Neural progenitor cell (in vitro differentiated cells): ENCODE measurements at regions not wholly inside any gene's neighbourhood (a gene's known extent, or its start where the extent isn't known, plus 50 kb on each side); places are given as distances from the start of the nearest gene placed in this dataset.

Experiments
- DNase-seq: peaks from one replicate; pipeline ENCODE4 v3.0.0-alpha.2; 2016; ENCODE audit warnings: low spot score
- H2AFZ ChIP-seq: fragments of 200-600 bp; sonication (generic); replicated peaks from 2 replicates; pipeline ENCODE4 v1.6.1; 2016; ENCODE audit warnings: antibody characterized with exemption
- H3F3A ChIP-seq: fragments of 200-600 bp; sonication (generic); 2 replicates; pipeline ENCODE4 v1.6.1; 2016; ENCODE audit warnings: antibody characterized with exemption, low read depth
- H3K27ac ChIP-seq: fragments of 200-600 bp; sonication (generic); 2 replicates; pipeline ENCODE4 v1.5.1; 2016; ENCODE audit warnings: mild to moderate bottlenecking
- H3K27me3 ChIP-seq: fragments of 200-600 bp; sonication (generic); 2 replicates; pipeline ENCODE4 v1.6.1; 2016; ENCODE audit warnings: mild to moderate bottlenecking, moderate library complexity
- H3K36me3 ChIP-seq: fragments of 200-600 bp; sonication (generic); 2 replicates; pipeline ENCODE4 v1.5.1; 2016
- H3K4me1 ChIP-seq: fragments of 200-600 bp; sonication (generic); 2 replicates; pipeline ENCODE4 v1.6.1; 2016; ENCODE audit warnings: mixed run types
- H3K4me2 ChIP-seq: fragments of 200-600 bp; sonication (generic); 2 replicates; pipeline ENCODE4 v1.6.1; 2016
- H3K4me3 ChIP-seq: fragments of 200-600 bp; sonication (generic); 2 replicates; pipeline ENCODE4 v1.5.1; 2016
- H3K79me2 ChIP-seq: fragments of 200-600 bp; sonication (generic); 2 replicates; pipeline ENCODE4 v1.6.1; 2016; ENCODE audit warnings: low read depth
- H3K9ac ChIP-seq: fragments of 200-600 bp; sonication (generic); 2 replicates; pipeline ENCODE4 v1.6.1; 2016
- H3K9me3 ChIP-seq: fragments of 200-600 bp; sonication (generic); 2 replicates; pipeline ENCODE4 v1.5.1; 2016; ENCODE audit warnings: low read depth
- H4K20me1 ChIP-seq: fragments of 200-600 bp; sonication (generic); 2 replicates; pipeline ENCODE4 v1.6.1; 2016; ENCODE audit warnings: low read depth
- H3K27ac Mint-ChIP-seq: 3 replicates; pipeline ENCODE4 v1.8.0; 2021; ENCODE audit warnings: mixed read lengths
- H3K27me3 Mint-ChIP-seq: 2 replicates; pipeline ENCODE4 v1.8.0; 2022; ENCODE audit warnings: low read depth, mild to moderate bottlenecking, inconsistent platforms, moderate library complexity, mixed read lengths; ENCODE audit not compliant: insufficient read depth
- H3K36me3 Mint-ChIP-seq: 3 replicates; pipeline ENCODE4 v1.8.0; 2021; ENCODE audit warnings: mixed read lengths
- H3K4me1 Mint-ChIP-seq: 3 replicates; pipeline ENCODE4 v1.8.0; 2021; ENCODE audit warnings: mixed read lengths
- H3K4me3 Mint-ChIP-seq: 3 replicates; pipeline ENCODE4 v1.8.0; 2021; ENCODE audit warnings: mild to moderate bottlenecking, moderate library complexity, mixed read lengths
- H3K9me3 Mint-ChIP-seq: 3 replicates; pipeline ENCODE4 v1.8.0; 2020; ENCODE audit warnings: mixed read lengths
- CTCF ChIP-seq: fragments of 200-600 bp; sonication (generic); IDR thresholded peaks from 2 replicates; pipeline ENCODE4 v1.5.1; 2017; ENCODE audit warnings: antibody characterized with exemption, mild to moderate bottlenecking
- EZH2 ChIP-seq: fragments of 200-600 bp; sonication (generic); IDR thresholded peaks from 2 replicates; pipeline ENCODE4 v1.6.1; 2017; ENCODE audit warnings: antibody characterized with exemption, mild to moderate bottlenecking, moderate library complexity
- EZH2phosphoT487 ChIP-seq: fragments of 200-600 bp; sonication (generic); IDR thresholded peaks from 2 replicates; pipeline ENCODE4 v1.6.1; 2017; ENCODE audit warnings: antibody characterized with exemption

DNA sequence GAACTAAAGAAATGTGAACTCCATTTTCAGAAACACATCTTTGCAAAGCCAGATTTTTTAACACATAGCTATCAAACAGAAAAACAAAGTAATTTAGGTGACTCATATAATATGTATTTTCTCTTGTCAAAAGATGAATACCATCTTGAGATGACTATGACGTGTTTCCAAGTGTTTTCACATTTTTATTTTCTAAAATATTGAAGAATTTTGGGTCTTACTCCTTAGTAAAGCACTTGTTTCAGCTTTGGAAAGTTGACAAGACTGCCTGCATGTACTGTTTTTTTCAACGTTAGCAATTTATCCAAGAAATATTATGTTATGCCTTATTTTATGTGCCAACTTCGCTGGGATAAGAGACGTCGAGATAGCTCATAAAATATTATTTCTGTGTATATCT lies 733.9 kb upstream of the EPHA5 start:
- H3K27me3 Mint-ChIP-seq = no peaks in the 10 kb centered on the region
- no peak overlapping the region for H3K4me3 Mint-ChIP-seq
- no peak overlapping the region for H3K27ac Mint-ChIP-seq
- H2AFZ ChIP-seq = no peak overlapping the region
- H3K79me2 ChIP-seq = no peaks in the 10 kb centered on the region
- no peak overlapping the region for H3K4me2 ChIP-seq
- no peaks in the 10 kb centered on the region for H3F3A ChIP-seq
- H3K9me3 Mint-ChIP-seq = no peaks in the 10 kb centered on the region
- no peaks in the 10 kb centered on the region for H3K36me3 Mint-ChIP-seq
- H3K4me3 ChIP-seq = no peak overlapping the region
- H3K4me1 Mint-ChIP-seq = no peaks in the 10 kb centered on the region
- no peaks in the 10 kb centered on the region for H3K9me3 ChIP-seq
- no peaks in the 10 kb centered on the region for H4K20me1 ChIP-seq
- no peak overlapping the region for H3K27ac ChIP-seq
- H3K27me3 ChIP-seq = no peaks in the 10 kb centered on the region
- H3K4me1 ChIP-seq = no peaks in the 10 kb centered on the region
- DNase-seq = no peak
- no peak overlapping the region for H3K9ac ChIP-seq
- no peak for TF ChIP-seq EZH2
- TF ChIP-seq EZH2phosphoT487 = no peak
- TF ChIP-seq CTCF = no peak
- no peaks in the 10 kb centered on the region for H3K36me3 ChIP-seq

GRCh38 chr4:66376921-66377320 lies 706.6 kb upstream of the EPHA5 start:
- Histone ChIP-seq H2AFZ (no peak overlapping the region), H3K27ac (no peak overlapping the region), H3K9me3 (no peaks in the 10 kb centered on the region), H4K20me1 (no peaks in the 10 kb centered on the region), H3K9ac (no peak overlapping the region), H3K36me3 (no peaks in the 10 kb centered on the region), H3K79me2 (no peaks in the 10 kb centered on the region), H3K4me3 (no peak overlapping the region), H3K27me3 (no peaks in the 10 kb centered on the region), H3F3A (no peaks in the 10 kb centered on the region), H3K4me1 (no peaks in the 10 kb centered on the region), H3K4me2 (no peak overlapping the region)
- no peaks in the 10 kb centered on the region for H3K9me3 Mint-ChIP-seq
- no peaks in the 10 kb centered on the region for H3K27me3 Mint-ChIP-seq
- TF ChIP-seq EZH2 (no peak), EZH2phosphoT487 (no peak), CTCF (no peak)
- H3K4me1 Mint-ChIP-seq = no peaks in the 10 kb centered on the region
- H3K27ac Mint-ChIP-seq = no peak overlapping the region
- no peak for DNase-seq
- H3K4me3 Mint-ChIP-seq = no peak overlapping the region
- no peaks in the 10 kb centered on the region for H3K36me3 Mint-ChIP-seq

DNA sequence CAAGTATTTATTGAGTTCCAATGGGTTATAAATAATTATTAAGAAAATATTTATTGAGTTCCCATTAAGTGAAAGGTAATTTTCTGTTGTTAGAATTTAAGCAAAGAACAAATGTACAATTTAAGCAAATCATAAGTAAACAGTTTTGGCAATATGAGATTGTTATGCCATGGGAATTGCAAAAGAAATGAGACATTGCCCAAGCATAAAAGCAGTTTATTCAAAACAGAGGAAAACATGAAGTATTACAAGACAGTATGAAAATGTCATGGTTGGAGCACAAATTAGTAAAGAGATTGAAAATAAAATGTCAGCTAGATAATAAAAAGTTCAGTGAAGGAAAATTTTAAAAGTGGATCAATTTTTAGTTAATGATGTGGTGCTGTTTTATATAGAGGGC lies 706.1 kb upstream of the EPHA5 start:
- Histone ChIP-seq H3K79me2 (no peaks in the 10 kb centered on the region), H3K9ac (no peak overlapping the region), H3K27ac (no peak overlapping the region), H4K20me1 (no peaks in the 10 kb centered on the region), H3K4me1 (no peaks in the 10 kb centered on the region), H3F3A (no peaks in the 10 kb centered on the region), H3K4me2 (no peak overlapping the region), H3K27me3 (no peaks in the 10 kb centered on the region), H2AFZ (no peak overlapping the region), H3K4me3 (no peak overlapping the region), H3K36me3 (no peaks in the 10 kb centered on the region), H3K9me3 (no peaks in the 10 kb centered on the region)
- no peak for TF ChIP-seq EZH2phosphoT487
- no peak for TF ChIP-seq CTCF
- TF ChIP-seq EZH2 = no peak
- Mint-ChIP-seq H3K4me3 (no peak overlapping the region), H3K4me1 (no peaks in the 10 kb centered on the region), H3K27ac (no peak overlapping the region), H3K36me3 (no peaks in the 10 kb centered on the region), H3K27me3 (no peaks in the 10 kb centered on the region), H3K9me3 (no peaks in the 10 kb centered on the region)
- DNase-seq = no peak

GRCh38 chr4:66373268-66373667 lies 703.0 kb upstream of the EPHA5 start:
- no peak overlapping the region for H3K4me2 ChIP-seq
- H3F3A ChIP-seq = no peaks in the 10 kb centered on the region
- Mint-ChIP-seq H3K9me3 (no peaks in the 10 kb centered on the region), H3K27ac (no peak overlapping the region), H3K36me3 (no peaks in the 10 kb centered on the region), H3K4me3 (no peak overlapping the region), H3K4me1 (no peaks in the 10 kb centered on the region), H3K27me3 (no peaks in the 10 kb centered on the region)
- no peaks in the 10 kb centered on the region for H3K27me3 ChIP-seq
- no peaks in the 10 kb centered on the region for H3K4me1 ChIP-seq
- H3K4me3 ChIP-seq = no peak overlapping the region
- TF ChIP-seq EZH2phosphoT487 (no peak), CTCF (no peak), EZH2 (no peak)
- no peak overlapping the region for H3K27ac ChIP-seq
- H2AFZ ChIP-seq = no peak overlapping the region
- no peak overlapping the region for H3K9ac ChIP-seq
- H3K36me3 ChIP-seq = no peaks in the 10 kb centered on the region
- no peak for DNase-seq
- no peaks in the 10 kb centered on the region for H3K9me3 ChIP-seq
- no peaks in the 10 kb centered on the region for H3K79me2 ChIP-seq
- H4K20me1 ChIP-seq = no peaks in the 10 kb centered on the region
